ENCODE measurements at regions not wholly inside any gene's neighbourhood (a gene's known extent, or its start where the extent isn't known, plus 50 kb on each side); places are given as distances from the start of the nearest gene placed in this dataset.

DNA sequence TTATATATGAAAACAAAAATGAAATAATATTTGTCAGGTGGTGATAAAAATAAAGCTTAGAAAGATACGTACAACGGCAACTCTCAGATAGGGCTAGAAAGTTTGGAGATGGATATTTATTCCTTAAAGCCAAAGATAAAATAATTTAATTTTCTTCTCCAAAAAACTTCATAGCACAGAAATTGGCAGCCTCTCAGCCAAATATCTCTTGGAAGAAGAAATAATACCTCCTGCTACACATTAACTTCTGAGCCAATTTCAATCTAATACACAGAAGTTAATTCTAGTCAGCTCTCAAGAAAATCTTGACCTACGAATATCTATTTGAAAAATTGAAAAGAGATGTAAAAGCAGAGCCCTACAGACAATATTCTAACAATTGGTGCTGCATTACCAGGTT is 122.4 kb downstream of the TES start:
- no peaks in the 10 kb centered on the region for H3K27me3 Mint-ChIP-seq (ENCODE audit: low read depth)
- no peaks in the 10 kb centered on the region for H3K36me3 Mint-ChIP-seq (ENCODE audit: insufficient read depth)
- no peaks in the 10 kb centered on the region for H3K4me1 Mint-ChIP-seq (ENCODE audit: low read depth)
- no peak for DNase-seq
- H3K4me3 Mint-ChIP-seq: no peak overlapping the region
- no peak for ATAC-seq
- H3K9me3 Mint-ChIP-seq: no peaks in the 10 kb centered on the region

DNA sequence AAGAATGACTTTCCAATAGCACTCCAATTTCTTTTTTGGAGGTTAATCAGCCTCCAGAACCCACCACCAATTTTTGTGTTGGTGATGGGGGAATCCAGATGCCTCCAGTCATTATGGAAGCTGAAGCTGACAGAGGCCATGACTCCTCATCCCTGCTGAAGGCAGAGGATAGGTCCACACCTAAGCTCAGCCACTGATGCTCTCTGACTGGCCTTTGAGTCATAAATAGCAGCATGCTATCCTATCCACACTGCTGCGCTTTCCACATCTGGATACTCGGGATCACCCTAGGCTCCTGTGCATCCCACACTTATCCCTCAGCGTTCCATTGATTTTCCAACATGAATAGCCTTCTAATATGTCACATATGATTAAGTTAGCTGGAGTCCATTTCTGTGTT is 124.2 kb downstream of the TES start:
- no peaks in the 10 kb centered on the region for H3K36me3 Mint-ChIP-seq (ENCODE audit: insufficient read depth)
- H3K27me3 Mint-ChIP-seq (ENCODE audit: low read depth): no peaks in the 10 kb centered on the region
- no peak overlapping the region for H3K4me3 Mint-ChIP-seq
- ATAC-seq: no peak
- H3K9me3 Mint-ChIP-seq: no peaks in the 10 kb centered on the region
- DNase-seq: no peak
- H3K4me1 Mint-ChIP-seq (ENCODE audit: low read depth): no peaks in the 10 kb centered on the region

DNA sequence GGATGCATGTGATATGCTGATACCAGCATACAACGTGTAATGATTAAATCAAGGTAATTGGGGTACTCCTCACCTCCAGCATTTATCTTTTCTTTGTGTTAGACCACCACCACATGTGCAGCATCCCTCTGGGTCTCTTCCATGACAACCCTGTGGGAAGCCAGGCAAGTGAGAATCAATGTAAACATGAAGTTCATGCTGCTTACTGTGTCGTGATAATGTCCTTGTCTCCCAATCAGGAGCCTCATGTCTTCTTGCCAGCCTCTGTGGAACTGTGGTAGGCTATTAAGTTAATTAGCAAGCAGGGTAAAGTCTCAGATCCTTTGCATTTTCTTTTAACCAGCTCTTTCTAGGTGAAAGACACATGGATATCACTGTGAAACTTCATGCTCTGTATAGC is 126.7 kb downstream of the TES start:
- Mint-ChIP-seq H3K27me3 (ENCODE audit: low read depth) (peaks cover 3% of the 10 kb centered on the region), H3K36me3 (ENCODE audit: insufficient read depth) (no peaks in the 10 kb centered on the region), H3K9me3 (no peaks in the 10 kb centered on the region), H3K4me3 (no peak overlapping the region), H3K4me1 (ENCODE audit: low read depth) (peaks cover 2% of the 10 kb centered on the region)
- no peak for DNase-seq
- ATAC-seq: no peak

DNA sequence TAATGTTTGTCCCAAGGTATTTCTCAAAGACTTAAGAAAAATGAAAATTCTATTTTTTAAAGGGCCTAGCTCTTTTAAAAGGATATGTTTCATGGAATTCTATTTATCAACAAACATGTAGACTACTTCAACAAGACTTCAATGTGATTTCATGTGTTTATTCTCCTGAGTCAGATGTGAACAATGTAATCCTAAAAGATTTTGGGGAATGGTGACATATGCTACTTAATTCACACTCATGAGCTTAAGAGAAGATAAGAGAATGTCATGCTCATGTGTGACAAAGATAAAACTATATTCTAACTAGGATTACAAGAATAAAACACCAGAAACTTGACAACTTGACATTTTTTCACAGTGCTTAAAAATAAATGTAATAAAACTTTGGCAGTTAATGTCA is 127.5 kb downstream of the TES start:
- H3K36me3 Mint-ChIP-seq (ENCODE audit: insufficient read depth): no peaks in the 10 kb centered on the region
- H3K4me3 Mint-ChIP-seq: no peak overlapping the region
- ATAC-seq (no peak), DNase-seq (no peak)
- H3K4me1 Mint-ChIP-seq (ENCODE audit: low read depth): peaks cover 2% of the 10 kb centered on the region
- no peaks in the 10 kb centered on the region for H3K9me3 Mint-ChIP-seq
- H3K27me3 Mint-ChIP-seq (ENCODE audit: low read depth): peaks cover 3% of the 10 kb centered on the region

DNA sequence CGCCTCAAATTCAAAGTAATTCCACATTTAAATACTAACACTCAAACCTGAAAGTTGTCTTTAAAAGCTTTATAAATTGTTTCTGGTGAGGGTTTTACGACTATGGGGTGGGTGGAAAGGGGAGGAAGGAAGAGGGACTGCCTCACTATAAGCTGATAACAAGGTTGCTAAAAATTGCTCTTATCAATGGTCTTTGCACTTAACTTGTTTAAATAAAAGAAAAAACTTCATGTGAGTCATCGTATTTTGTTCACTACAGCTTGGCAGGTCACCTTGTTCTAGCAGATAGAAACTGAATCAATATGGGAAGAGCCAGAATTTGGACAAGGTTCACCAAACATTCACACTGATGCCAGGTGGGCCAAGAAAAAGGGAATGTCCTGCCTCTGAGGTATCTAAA is 129.2 kb downstream of the TES start:
- Mint-ChIP-seq H3K27me3 (ENCODE audit: low read depth) (peaks cover 3% of the 10 kb centered on the region), H3K9me3 (no peaks in the 10 kb centered on the region), H3K36me3 (ENCODE audit: insufficient read depth) (no peaks in the 10 kb centered on the region), H3K4me3 (no peak overlapping the region), H3K4me1 (ENCODE audit: low read depth) (peaks cover 2% of the 10 kb centered on the region)
- ATAC-seq: no peak
- DNase-seq: no peak

DNA sequence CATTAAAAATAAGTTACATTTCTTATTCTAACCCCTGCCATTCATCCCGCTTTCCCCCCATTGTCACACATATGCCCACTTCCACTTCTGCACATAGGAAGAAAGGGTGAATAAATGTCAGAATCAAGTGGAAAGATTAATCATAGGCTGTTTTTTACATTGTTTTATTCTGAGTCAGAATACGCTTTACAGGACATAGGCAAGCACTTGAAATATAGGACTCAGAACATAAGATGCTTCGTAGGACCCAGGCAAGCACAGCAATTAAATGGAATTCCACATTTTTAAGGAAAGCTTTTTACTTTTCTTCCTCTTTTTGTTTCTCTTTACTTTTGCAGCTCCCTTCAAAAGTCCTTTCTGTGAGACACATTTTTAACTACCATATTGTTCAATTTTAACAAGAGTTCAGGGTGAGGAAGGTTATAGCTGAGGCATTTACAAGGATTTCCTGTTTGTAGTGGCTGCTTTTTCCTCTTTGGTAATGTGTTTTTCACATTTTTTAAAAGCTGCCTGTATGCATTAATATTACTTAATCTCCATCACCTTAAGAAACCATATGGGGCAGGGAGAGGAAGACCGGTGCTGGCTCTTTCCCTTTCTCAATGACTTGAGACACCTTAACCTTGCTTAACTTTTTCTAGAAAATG is 130.0 kb downstream of the TES start:
- peaks cover 2% of the 10 kb centered on the region for H3K4me1 Mint-ChIP-seq (ENCODE audit: low read depth)

DNA sequence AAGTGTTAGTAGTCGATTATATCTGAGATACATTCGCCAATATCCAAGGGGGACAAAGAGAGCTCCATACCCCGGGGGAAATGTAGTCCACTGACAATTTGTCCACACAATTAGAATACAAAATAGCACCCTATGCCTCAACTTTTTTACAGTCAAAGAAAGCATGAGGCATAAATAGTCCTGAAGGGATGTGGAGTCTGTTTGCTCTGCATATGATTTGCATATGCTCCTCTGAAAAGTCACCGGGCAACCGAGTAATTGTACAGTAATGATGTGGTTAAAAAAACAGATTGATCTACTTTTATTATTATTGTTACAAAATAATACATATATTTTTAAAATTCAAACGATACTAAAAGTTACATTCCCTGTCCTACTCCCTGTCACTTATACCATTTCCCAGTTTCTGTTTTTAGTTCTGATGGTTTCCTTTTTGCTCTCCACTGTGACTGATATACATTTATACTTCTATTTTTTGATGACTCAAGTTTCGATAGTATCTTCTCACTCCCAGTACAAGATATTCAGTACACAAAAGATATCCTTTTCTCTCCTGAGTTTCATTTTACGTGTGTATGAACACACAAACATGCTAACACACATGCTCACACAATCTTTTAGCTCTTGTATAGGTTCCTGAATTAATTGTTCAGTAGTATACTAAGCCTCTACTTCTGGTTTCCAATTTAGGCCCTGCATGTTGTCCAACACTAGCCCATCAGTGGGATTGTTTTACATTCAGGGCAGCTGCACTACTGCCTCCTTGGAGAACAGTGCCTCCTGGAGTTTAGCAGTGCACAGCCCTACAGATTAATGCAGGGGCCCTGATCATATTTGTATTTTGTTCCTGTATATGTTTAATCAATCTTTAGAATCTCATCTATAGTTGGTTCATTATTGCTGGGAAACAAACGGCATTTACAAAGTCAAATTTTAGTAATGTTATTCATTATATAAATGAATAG is 130.9 kb downstream of the TES start:
- H3K4me3 Mint-ChIP-seq: no peak overlapping the region

More for the DNA sequence above, 130.0 kb downstream of the TES start:
- DNase-seq: no peak
- Mint-ChIP-seq H3K9me3 (no peaks in the 10 kb centered on the region), H3K27me3 (ENCODE audit: low read depth) (peaks cover 3% of the 10 kb centered on the region), H3K36me3 (ENCODE audit: insufficient read depth) (no peaks in the 10 kb centered on the region), H3K4me3 (no peak overlapping the region)
- ATAC-seq: no peak

DNA sequence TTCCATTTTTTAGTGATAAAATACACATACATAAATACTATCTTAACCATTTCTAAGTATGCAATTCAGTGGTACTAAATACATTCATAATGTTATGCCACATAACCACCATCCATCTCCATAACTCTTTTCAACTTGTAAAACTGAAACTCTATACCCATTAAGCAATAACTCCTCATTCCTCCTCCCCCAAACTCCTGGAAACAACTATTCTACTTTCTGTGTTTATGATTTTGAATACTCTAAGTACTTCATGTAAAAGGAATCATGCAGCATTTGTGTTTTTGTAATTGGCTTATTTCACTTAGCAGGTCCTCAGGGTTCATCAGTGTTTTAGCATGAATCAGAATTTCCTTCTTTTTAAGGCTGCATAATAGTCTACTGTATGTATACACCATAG is 131.8 kb downstream of the TES start:
- H3K36me3 Mint-ChIP-seq (ENCODE audit: insufficient read depth): no peaks in the 10 kb centered on the region
- no peak overlapping the region for H3K4me3 Mint-ChIP-seq
- no peaks in the 10 kb centered on the region for H3K9me3 Mint-ChIP-seq
- DNase-seq: no peak
- H3K27me3 Mint-ChIP-seq (ENCODE audit: low read depth): peaks cover 3% of the 10 kb centered on the region
- peaks cover 2% of the 10 kb centered on the region for H3K4me1 Mint-ChIP-seq (ENCODE audit: low read depth)
- no peak for ATAC-seq

More for the DNA sequence above, 130.9 kb downstream of the TES start:
- H3K4me1 Mint-ChIP-seq (ENCODE audit: low read depth): peaks cover 2% of the 10 kb centered on the region
- no peak for ATAC-seq
- DNase-seq: no peak
- H3K27me3 Mint-ChIP-seq (ENCODE audit: low read depth): peaks cover 3% of the 10 kb centered on the region
- H3K9me3 Mint-ChIP-seq: no peaks in the 10 kb centered on the region
- H3K36me3 Mint-ChIP-seq (ENCODE audit: insufficient read depth): no peaks in the 10 kb centered on the region

DNA sequence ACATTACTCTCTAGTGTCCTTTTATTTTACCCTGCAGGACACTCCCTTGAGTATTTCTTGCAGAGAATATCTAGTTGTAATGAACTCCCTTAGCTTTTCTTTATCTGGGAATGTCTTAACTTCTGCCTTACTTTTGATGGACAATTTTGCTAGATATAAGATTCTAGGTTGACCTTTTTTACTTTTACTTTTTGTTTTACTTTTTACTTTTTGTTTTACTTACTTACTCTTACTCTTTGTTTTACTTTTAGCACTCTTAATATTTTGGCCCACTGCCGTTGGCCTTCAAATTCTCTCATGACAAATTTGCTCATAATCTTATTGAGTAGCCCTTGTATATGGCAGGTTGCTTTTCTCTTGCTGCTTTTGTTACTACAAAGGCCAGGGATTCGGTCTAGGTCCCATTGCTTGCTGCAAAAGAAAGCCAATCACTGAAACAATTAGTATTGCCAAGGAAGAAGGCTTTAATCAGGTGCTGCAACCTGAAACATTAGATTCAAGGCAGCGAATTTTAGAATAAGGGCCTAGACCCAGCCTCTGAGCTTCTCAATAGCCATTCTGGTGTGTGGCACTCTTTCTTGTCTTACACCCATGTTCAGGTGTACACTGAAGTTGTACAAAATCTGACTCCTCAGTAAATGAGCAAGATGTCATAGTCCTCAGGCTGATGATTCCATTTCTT is 137.0 kb downstream of the TES start:
- H3K9me3 Mint-ChIP-seq: no peaks in the 10 kb centered on the region
- DNase-seq: no peak
- peaks cover 2% of the 10 kb centered on the region for H3K27me3 Mint-ChIP-seq (ENCODE audit: low read depth)
- no peaks in the 10 kb centered on the region for H3K36me3 Mint-ChIP-seq (ENCODE audit: insufficient read depth)
- H3K4me1 Mint-ChIP-seq (ENCODE audit: low read depth): no peaks in the 10 kb centered on the region
- no peak for ATAC-seq
- H3K4me3 Mint-ChIP-seq: no peak overlapping the region

DNA sequence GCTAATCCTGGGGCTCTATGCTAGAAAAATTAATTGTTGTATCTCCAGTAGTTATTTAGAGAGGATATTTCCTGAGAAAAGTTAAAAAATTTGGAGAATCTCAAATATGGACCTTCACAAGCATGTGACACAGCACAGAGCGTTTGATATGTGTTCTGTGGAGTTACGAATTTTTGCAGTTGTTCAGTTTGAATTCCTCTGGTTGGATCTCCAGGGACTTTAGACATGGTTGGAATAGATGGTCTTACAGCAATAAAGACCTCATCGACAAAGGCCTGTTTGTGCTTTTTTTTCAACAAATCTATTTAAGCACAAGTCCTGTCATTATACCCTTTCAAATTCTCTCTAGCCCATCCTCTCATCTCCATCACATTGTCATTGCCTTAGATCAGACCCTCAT is 138.0 kb downstream of the TES start:
- ATAC-seq (no peak), DNase-seq (no peak)
- H3K4me3 Mint-ChIP-seq: no peak overlapping the region
- no peaks in the 10 kb centered on the region for H3K36me3 Mint-ChIP-seq (ENCODE audit: insufficient read depth)
- no peaks in the 10 kb centered on the region for H3K9me3 Mint-ChIP-seq
- H3K27me3 Mint-ChIP-seq (ENCODE audit: low read depth): peaks cover 3% of the 10 kb centered on the region
- H3K4me1 Mint-ChIP-seq (ENCODE audit: low read depth): no peaks in the 10 kb centered on the region

DNA sequence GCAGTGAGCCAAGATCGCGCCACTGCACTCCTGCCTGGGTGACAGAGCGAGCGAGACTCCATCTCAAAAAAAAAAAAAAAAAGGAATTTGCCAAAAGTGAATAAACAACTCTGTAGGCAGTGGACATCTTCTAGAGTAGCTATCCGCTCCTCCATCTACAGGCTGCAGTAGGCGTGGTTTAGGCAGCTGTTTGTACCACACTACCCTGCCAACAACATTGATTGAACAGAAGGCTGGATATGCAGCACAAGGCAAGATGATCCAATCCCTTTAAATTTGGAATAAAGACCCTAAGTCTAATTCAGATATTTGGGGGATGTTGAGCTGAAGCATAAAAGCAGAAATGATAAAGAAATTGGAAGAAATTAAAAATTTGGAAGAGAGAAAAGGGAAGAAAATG is 141.6 kb downstream of the TES start:
- no peak for ATAC-seq
- no peak for DNase-seq
- Mint-ChIP-seq H3K9me3 (no peaks in the 10 kb centered on the region), H3K36me3 (ENCODE audit: insufficient read depth) (no peaks in the 10 kb centered on the region), H3K27me3 (ENCODE audit: low read depth) (peaks cover 7% of the 10 kb centered on the region), H3K4me3 (no peak overlapping the region), H3K4me1 (ENCODE audit: low read depth) (no peaks in the 10 kb centered on the region)

DNA sequence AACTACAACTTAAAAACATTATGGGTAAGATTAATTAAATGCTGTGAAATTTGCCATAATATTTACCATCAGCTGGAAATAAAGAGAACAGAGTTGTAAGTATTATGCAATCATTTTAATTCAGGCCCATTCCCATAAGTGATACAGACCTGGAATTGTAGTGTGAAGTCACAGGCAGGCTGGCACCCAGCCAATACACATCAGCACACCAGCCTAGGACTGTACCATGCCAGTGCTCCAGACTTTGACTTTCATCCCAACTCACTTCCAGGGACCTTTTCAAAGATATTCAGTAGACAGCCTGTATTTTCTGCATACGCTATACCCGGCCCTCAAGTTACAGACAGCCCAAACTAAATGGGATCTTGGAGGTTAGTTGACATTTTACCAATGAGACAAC is 143.3 kb downstream of the TES start:
- no peaks in the 10 kb centered on the region for H3K36me3 Mint-ChIP-seq (ENCODE audit: insufficient read depth)

DNA sequence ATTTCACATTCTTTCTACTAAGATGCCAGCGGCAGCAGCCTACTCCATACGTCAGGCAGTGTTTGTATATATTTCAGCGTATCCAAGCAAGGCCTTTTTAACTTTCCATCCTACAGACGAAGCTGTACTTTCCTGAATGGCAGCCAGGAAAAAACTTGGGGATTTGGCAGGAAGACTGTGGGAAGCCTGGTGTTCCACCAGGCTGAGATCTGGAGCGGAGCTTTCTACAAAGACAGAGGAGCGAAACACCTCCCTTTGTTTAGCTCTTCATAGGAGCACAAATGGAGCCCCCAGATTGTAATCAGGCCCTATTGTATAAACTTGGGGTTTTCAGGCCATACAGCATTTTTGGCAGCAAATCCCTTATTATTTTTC is 143.8 kb downstream of the TES start:
- DNase-seq (no peak), ATAC-seq (no peak)
- Mint-ChIP-seq H3K4me3 (no peak overlapping the region), H3K9me3 (no peaks in the 10 kb centered on the region), H3K27me3 (ENCODE audit: low read depth) (peaks cover 6% of the 10 kb centered on the region), H3K36me3 (ENCODE audit: insufficient read depth) (no peaks in the 10 kb centered on the region), H3K4me1 (ENCODE audit: low read depth) (no peaks in the 10 kb centered on the region)

More for the DNA sequence above, 143.3 kb downstream of the TES start:
- no peaks in the 10 kb centered on the region for H3K4me1 Mint-ChIP-seq (ENCODE audit: low read depth)
- H3K9me3 Mint-ChIP-seq: no peaks in the 10 kb centered on the region
- ATAC-seq (no peak), DNase-seq (no peak)
- H3K27me3 Mint-ChIP-seq (ENCODE audit: low read depth): peaks cover 6% of the 10 kb centered on the region
- H3K4me3 Mint-ChIP-seq: no peak overlapping the region

DNA sequence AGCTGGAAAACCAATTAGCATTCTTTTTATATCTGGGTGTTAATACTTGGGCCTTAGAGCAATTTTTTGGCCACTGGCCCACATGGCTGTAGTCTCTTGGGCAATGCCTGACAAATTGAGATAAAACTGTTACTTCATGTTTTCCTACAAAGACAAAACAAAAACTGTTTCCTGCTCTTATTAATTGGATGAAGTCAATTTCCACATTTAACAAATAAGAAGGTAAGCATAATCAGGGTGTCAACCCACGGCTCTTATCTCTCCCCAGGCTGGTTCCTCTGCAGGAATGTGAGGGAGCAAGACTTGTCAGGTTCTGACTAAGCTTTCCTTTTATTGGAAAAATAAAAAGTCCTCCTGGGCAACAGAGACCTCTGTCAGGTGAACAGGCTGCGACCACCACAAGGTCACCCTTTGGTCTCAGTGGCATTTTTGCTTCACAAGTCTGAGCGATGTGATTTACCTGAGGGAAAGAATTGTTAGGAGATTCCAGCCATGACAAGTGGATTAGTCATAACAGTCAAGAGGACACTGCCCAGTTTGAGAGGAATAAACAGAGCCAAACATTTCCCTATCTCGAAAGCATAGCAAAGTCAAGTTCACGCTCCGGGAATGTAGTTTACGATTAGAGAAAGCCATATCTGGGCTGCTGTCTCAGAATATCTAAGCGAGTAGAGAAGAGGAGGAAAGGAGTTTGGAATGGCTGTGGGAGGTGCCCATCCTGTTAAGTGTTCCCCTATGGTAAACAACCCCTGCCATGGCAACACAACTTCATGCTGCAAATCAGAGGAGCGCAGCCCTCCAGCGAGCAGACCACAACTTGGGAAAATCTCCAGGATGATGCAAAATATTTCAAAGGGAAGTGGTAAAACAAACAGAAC is 144.4 kb downstream of the TES start:
- Mint-ChIP-seq H3K4me3 (no peak overlapping the region), H3K36me3 (ENCODE audit: insufficient read depth) (no peaks in the 10 kb centered on the region), H3K9me3 (no peaks in the 10 kb centered on the region), H3K27me3 (ENCODE audit: low read depth) (peaks cover 6% of the 10 kb centered on the region), H3K4me1 (ENCODE audit: low read depth) (no peaks in the 10 kb centered on the region)
- DNase-seq (no peak), ATAC-seq (no peak)
